Esophagus muscularis mucosa (tissue), 4 donors: ENCODE measurements at regions not wholly inside any gene's neighbourhood (a gene's known extent, or its start where the extent isn't known, plus 50 kb on each side); places are given as distances from the start of the nearest gene placed in this dataset.

Source experiments
- DNase-seq: peaks from one replicate; pipeline ENCODE4 v3.0.0-alpha.2; 2017; ENCODE audit errors: extremely low spot score
- H3K27ac ChIP-seq, 4 donors: fragments of 200-600 bp; sonication (generic); replicated peaks in 1 of 4; 1 replicate in 3 of 4; 2 replicates in 1 of 4; pipeline ENCODE4 v1.5.1; 2016 to 2019; ENCODE audit warnings: mild to moderate bottlenecking in 1 of 4
- H3K27me3 ChIP-seq, 4 donors: fragments of 200-600 bp; sonication (generic); one replicate each; pipeline versions ENCODE4 v1.5.1 to v1.6.0; 2016 to 2019
- H3K36me3 ChIP-seq, 4 donors: fragments of 200-600 bp; sonication (generic); one replicate each; pipeline ENCODE4 v1.5.1; 2016 to 2019
- H3K4me1 ChIP-seq, 4 donors: fragments of 200-600 bp; sonication (generic); one replicate each; pipeline ENCODE4 v1.5.1; 2016 to 2019
- H3K4me3 ChIP-seq, 4 donors: fragments of 200-600 bp; sonication (generic); 1 replicate in 2 of 4; 2 replicates in 2 of 4; pipeline ENCODE4 v1.5.1; 2016 to 2019; ENCODE audit warnings: mild to moderate bottlenecking in 4 of 4, moderate library complexity in 1 of 4
- H3K9me3 ChIP-seq, 4 donors: fragments of 200-600 bp; sonication (generic); 1 replicate in 3 of 4; 2 replicates in 1 of 4; pipeline ENCODE4 v1.5.1; 2016 to 2019
- EP300 ChIP-seq: sonication (generic); formaldehyde crosslinking; IDR thresholded peaks from one replicate; pipeline ENCODE4 v1.6.1; 2017; ENCODE audit warnings: antibody characterized with exemption
- POLR2A ChIP-seq: fragments of 450-650 bp; IDR thresholded peaks from one replicate; pipeline ENCODE4 v1.6.1; 2017; ENCODE audit warnings: antibody characterized with exemption, moderate library complexity, mild to moderate bottlenecking, low read depth
- POLR2AphosphoS5 ChIP-seq, 2 donors: sonication (generic); formaldehyde crosslinking; IDR thresholded peaks; one replicate each; pipeline ENCODE4 v1.6.1; 2017; ENCODE audit warnings: antibody characterized with exemption in 2 of 2
- WGBS: methylation state at CpG from one replicate; pipeline ENCODE4 v1.1.5; 2018; 5-methylcytosine and 5-hydroxymethylcytosine counted together
- intact Hi-C: fragments of 100-400 bp; cut with DNase I; formaldehyde crosslinking; loops from one replicate; pipeline ENCODE4 v1.15.1; 2023
- TF ChIP-seq, protein P1 (sequence below), 3 experiments: fragments of 200-600 bp in 2 of 3; fragments of 450-650 bp in 1 of 3; sonication (generic) in 2 of 3; IDR thresholded peaks; one replicate each; pipeline ENCODE4 v1.5.1; 2017 to 2019; ENCODE audit warnings: antibody characterized with exemption in 3 of 3, mild to moderate bottlenecking in 2 of 3, moderate library complexity in 1 of 3

DNA sequence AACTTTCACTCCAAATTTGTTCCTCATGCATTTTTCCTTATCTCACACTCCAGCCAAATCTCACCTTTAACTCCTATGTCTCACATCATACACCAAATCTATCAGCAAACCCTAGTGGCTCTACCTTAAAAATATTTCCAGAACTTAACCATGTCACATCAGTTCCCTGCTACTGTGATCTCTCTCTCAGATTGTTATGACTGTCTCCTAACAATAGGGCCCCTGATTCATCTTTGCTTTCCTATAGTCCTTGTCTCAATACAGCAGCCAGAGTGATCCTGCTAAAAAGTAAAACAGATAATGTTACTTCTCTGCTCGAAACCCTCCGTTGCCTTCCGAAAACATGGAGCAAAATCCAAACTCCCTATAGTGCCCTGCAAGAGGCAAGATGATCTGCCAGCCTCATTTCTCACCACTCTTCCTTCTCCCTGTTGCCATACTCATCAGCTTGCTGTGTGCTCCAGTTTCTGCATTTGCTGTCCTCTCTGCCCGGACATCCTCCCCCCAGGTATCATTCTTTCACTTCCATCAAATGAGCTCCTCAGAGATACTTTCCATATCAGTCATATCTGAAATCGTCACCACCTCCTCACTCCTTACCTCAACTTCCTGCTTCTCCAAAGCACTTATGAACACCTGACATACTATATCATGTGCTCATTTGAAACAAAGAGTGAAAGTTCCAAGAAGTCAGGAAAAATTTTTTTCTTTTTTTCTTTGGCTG is 293.4 kb upstream of the NR3C2 start:
- H3K4me1 ChIP-seq, result peaks cover 0 to 3% (median 0%) of the 10 kb centered on the region in 4 donors
- WGBS, result 87% methylated on average over 5 of the region's 5 CpGs
- peak; percentile 70 for DNase-seq
- TF ChIP-seq, protein P1, sequence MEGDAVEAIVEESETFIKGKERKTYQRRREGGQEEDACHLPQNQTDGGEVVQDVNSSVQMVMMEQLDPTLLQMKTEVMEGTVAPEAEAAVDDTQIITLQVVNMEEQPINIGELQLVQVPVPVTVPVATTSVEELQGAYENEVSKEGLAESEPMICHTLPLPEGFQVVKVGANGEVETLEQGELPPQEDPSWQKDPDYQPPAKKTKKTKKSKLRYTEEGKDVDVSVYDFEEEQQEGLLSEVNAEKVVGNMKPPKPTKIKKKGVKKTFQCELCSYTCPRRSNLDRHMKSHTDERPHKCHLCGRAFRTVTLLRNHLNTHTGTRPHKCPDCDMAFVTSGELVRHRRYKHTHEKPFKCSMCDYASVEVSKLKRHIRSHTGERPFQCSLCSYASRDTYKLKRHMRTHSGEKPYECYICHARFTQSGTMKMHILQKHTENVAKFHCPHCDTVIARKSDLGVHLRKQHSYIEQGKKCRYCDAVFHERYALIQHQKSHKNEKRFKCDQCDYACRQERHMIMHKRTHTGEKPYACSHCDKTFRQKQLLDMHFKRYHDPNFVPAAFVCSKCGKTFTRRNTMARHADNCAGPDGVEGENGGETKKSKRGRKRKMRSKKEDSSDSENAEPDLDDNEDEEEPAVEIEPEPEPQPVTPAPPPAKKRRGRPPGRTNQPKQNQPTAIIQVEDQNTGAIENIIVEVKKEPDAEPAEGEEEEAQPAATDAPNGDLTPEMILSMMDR (IDR thresholded peaks at IDR 0.05), result no peak
- no peak for TF ChIP-seq POLR2A
- no peak for TF ChIP-seq POLR2AphosphoS5 (IDR thresholded peaks at IDR 0.05)
- TF ChIP-seq EP300, result no peak
- no peaks in the 10 kb centered on the region for H3K9me3 ChIP-seq
- H3K36me3 ChIP-seq, result no peaks in the 10 kb centered on the region
- no peaks in the 10 kb centered on the region for H3K27me3 ChIP-seq
- no peak overlapping the region for H3K27ac ChIP-seq
- H3K4me3 ChIP-seq, result no peak overlapping the region
- intact Hi-C loops, result no loop called here

DNA sequence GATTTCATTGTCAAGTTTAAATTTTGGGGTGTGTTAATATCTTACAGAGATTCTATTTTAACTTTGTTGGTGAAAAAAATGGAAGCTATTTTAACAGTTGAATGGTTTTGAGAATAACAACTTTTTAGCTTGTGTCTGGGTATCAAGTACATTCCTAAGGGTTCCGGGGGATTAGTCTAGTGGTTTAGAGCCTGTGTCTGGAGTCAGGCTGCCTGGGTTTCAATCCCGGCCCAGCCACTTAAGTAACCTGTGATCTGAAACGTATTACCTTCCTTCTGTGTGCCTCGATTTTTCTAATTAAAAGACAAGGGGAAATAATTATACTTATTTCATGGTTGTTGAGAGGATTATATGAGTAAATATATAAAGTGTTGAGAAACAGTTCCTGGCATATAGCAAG is 288.6 kb upstream of the NR3C2 start:
- 73% methylated on average over 4 of the region's 4 CpGs for WGBS
- H3K4me3 ChIP-seq, result no peak overlapping the region
- no peaks in the 10 kb centered on the region for H3K9me3 ChIP-seq
- H3K4me1 ChIP-seq, result peaks cover 0 to 13% (median 4%) of the 10 kb centered on the region in 4 donors
- H3K27me3 ChIP-seq, result no peaks in the 10 kb centered on the region
- no peak overlapping the region for H3K27ac ChIP-seq
- TF ChIP-seq POLR2AphosphoS5 (IDR thresholded peaks at IDR 0.05) (no peak), EP300 (no peak)
- TF ChIP-seq, protein P1 (IDR thresholded peaks at IDR 0.05), result no peak
- DNase-seq, result peak; percentile 64
- intact Hi-C loops, result no loop called here
- H3K36me3 ChIP-seq, result no peaks in the 10 kb centered on the region

DNA sequence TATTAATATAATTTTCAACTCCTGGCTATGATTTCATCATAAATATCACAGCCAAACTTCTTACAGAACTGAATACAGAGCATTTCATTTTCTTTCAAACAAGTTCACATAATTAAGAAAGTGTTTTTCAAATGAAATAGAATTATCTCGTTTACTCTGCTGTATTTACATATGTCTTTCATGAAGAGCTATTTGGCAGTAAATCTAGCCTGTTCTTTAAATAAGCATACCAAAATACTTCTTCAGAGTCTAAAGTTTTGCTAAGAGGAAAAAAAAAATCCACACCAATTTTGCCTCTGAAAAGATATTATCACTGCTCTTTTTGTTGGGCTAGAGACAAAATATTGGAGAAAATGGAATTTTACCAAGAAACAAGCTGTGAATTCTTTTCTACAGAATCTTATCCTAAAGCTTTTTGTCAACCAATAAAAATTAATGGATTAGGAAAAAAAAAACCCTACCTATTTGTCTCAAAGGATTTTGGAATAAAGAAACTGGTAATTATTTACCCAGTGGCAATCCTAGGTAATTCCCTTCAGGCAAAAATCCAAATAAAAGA is 287.9 kb upstream of the NR3C2 start:
- Histone ChIP-seq H3K4me1 (peaks cover 0 to 13% (median 4%) of the 10 kb centered on the region in 4 donors), H3K4me3 (no peak overlapping the region), H3K27ac (no peak overlapping the region), H3K27me3 (no peaks in the 10 kb centered on the region), H3K36me3 (no peaks in the 10 kb centered on the region), H3K9me3 (peaks cover 0 to under 1% (median 0%) of the 10 kb centered on the region in 4 donors)
- intact Hi-C loops, result no loop called here
- TF ChIP-seq, protein P1 (IDR thresholded peaks at IDR 0.05), result no peak
- TF ChIP-seq POLR2A, result no peak
- no peak for TF ChIP-seq POLR2AphosphoS5 (IDR thresholded peaks at IDR 0.05)
- no peak for TF ChIP-seq EP300
- WGBS, result 30% methylated on average over 1 of the region's 1 CpG
- no peak for DNase-seq

DNA sequence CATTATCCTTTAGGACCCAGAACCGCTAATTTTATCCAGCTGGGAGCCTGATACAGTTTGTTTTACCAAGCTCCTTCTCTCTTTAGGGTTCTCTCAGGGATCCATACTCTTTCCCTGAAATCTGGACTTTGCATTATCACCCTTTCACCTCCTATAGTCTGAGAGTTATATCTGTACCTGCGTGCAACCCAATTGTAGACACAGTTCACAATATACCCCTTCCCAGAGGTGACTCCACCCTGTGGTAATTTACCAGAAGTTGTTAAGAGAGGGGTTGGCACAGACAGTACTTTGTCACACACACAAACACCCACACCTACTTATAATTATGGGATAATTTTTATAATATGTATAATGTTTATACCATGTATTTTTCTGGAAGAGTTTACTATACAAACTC is 275.8 kb upstream of the NR3C2 start:
- 89% methylated on average over 2 of the region's 2 CpGs for whole genome bisulfite sequencing
- TF ChIP-seq POLR2A (no peak), EP300 (no peak), POLR2AphosphoS5 (IDR thresholded peaks at IDR 0.05) (no peak)
- TF ChIP-seq, protein P1 (IDR thresholded peaks at IDR 0.05), result no peak

More for the DNA sequence above, 275.8 kb upstream of the NR3C2 start:
- peaks cover 0 to 5% (median 0%) of the 10 kb centered on the region in 4 donors for H3K9me3 ChIP-seq
- H3K36me3 ChIP-seq, result no peaks in the 10 kb centered on the region
- H3K4me1 ChIP-seq, result no peaks in the 10 kb centered on the region
- intact Hi-C loops, result no loop called here
- no peak for DNase-seq
- no peaks in the 10 kb centered on the region for H3K27me3 ChIP-seq
- no peak overlapping the region for H3K4me3 ChIP-seq
- H3K27ac ChIP-seq, result no peak overlapping the region
